AG09309 (cell line): ENCODE measurements at regions not wholly inside any gene's neighbourhood (a gene's known extent, or its start where the extent isn't known, plus 50 kb on each side); places are given as distances from the start of the nearest gene placed in this dataset.
"Not testable (repeated sequence)": the region's sequence is repeated elsewhere in the genome, so short reads cannot be mapped to it uniquely, and the experiment has no call there.

Experiments
- DNase-seq: peaks from one replicate; pipeline ENCODE4 v3.0.0-alpha.2; 2010; ENCODE audit warnings: low read depth
- H3K4me3 ChIP-seq: 2 replicates; pipeline ENCODE4 v1.5.1; 2011; ENCODE audit warnings: mild to moderate bottlenecking, low read depth, low read length, moderate library complexity; ENCODE audit not compliant: control insufficient read depth

GRCh38 chr1:149390173-149390926 lies 84.5 kb upstream of the NBPF19 start:
- peak; percentile 18 for DNase-seq
- peak overlapping the region; percentile 41 for H3K4me3 ChIP-seq

- H3K4me3 ChIP-seq, DNase-seq: not testable (repeated sequence)
Measured at GRCh38 chr1:149390931-149391330, 83.9 kb upstream of the NBPF19 start.

- DNase-seq, H3K4me3 ChIP-seq: not testable (repeated sequence)
Measured at GRCh38 chr1:149395802-149396201, 79.0 kb upstream of the NBPF19 start.

- H3K4me3 ChIP-seq, DNase-seq: not testable (repeated sequence)
Measured at GRCh38 chr1:149398527-149398926, 76.3 kb upstream of the NBPF19 start.

GRCh38 chr1:149408404-149408803 lies 66.4 kb upstream of the NBPF19 start:
- H3K4me3 ChIP-seq, DNase-seq: not testable (repeated sequence)

GRCh38 chr1:149415373-149415772 lies 59.5 kb upstream of the NBPF19 start:
- not testable (repeated sequence) for H3K4me3 ChIP-seq, DNase-seq

- not testable (repeated sequence) for DNase-seq, H3K4me3 ChIP-seq
Measured at GRCh38 chr1:149418782-149419181, 56.1 kb upstream of the NBPF19 start.

- H3K4me3 ChIP-seq, DNase-seq: not testable (repeated sequence)
Measured at GRCh38 chr1:149423122-149423521, 51.7 kb upstream of the NBPF19 start.
